ENCODE measurements at regions not wholly inside any gene's neighbourhood (a gene's known extent, or its start where the extent isn't known, plus 50 kb on each side); places are given as distances from the start of the nearest gene placed in this dataset.

GRCh38 chr1:199843861-199844260, 183.6 kb upstream of the NR5A2 start:
- Histone ChIP-seq H4K20me1 (ENCODE audit: insufficient read depth, low read length) (no peaks in the 10 kb centered on the region), H3K4me3 (ENCODE audit: low read length) (no peak overlapping the region), H3K4me1 (ENCODE audit: low read length) (no peaks in the 10 kb centered on the region), H3K9me3 (ENCODE audit: insufficient read depth, low read length) (no peaks in the 10 kb centered on the region), H3K9ac (ENCODE audit: low read length) (no peak overlapping the region), H3K4me2 (ENCODE audit: low read length) (no peak overlapping the region), H3K27me3 (ENCODE audit: low read depth, low read length) (peaks cover 4% of the 10 kb centered on the region; the same call in 1 of the 2 replicates), H3K79me2 (ENCODE audit: low read length) (no peaks in the 10 kb centered on the region), H3K27ac (ENCODE audit: low read length) (no peak overlapping the region), H2AFZ (ENCODE audit: low read depth, low read length) (no peak overlapping the region), H3K36me3 (replicated peaks; ENCODE audit: low read depth, low read length) (no peaks in the 10 kb centered on the region)
- TF ChIP-seq CTCF (IDR thresholded peaks at IDR 0.05; ENCODE audit: low read depth, low read length) = no peak
- no peak for TF ChIP-seq EZH2phosphoT487 (IDR thresholded peaks at IDR 0.05; ENCODE audit: low read depth)

- H3K9ac ChIP-seq (ENCODE audit: low read length) = no peak overlapping the region
- no peaks in the 10 kb centered on the region for H3K9me3 ChIP-seq (ENCODE audit: insufficient read depth, low read length)
- H4K20me1 ChIP-seq (ENCODE audit: insufficient read depth, low read length) = no peaks in the 10 kb centered on the region
- no peak overlapping the region for H2AFZ ChIP-seq (ENCODE audit: low read depth, low read length)
- H3K4me2 ChIP-seq (ENCODE audit: low read length) = no peak overlapping the region
- H3K4me3 ChIP-seq (ENCODE audit: low read length) = no peak overlapping the region
- no peak overlapping the region for H3K27ac ChIP-seq (ENCODE audit: low read length)
- H3K79me2 ChIP-seq (ENCODE audit: low read length) = no peaks in the 10 kb centered on the region
- H3K4me1 ChIP-seq (ENCODE audit: low read length) = no peaks in the 10 kb centered on the region
- no peaks in the 10 kb centered on the region for H3K36me3 ChIP-seq (replicated peaks; ENCODE audit: low read depth, low read length)
- H3K27me3 ChIP-seq (ENCODE audit: low read depth, low read length) = peaks cover 4% of the 10 kb centered on the region; the same call in 1 of the 2 replicates
- TF ChIP-seq EZH2phosphoT487 (IDR thresholded peaks at IDR 0.05; ENCODE audit: low read depth) (no peak), CTCF (IDR thresholded peaks at IDR 0.05; ENCODE audit: low read depth, low read length) (no peak)
Observed at GRCh38 chr1:199847021-199847420, 180.5 kb upstream of the NR5A2 start.

GRCh38 chr1:199851439-199852140, 175.9 kb upstream of the NR5A2 start:
- H2AFZ ChIP-seq (ENCODE audit: low read depth, low read length) = no peak overlapping the region
- H3K4me2 ChIP-seq (ENCODE audit: low read length) = no peak overlapping the region
- no peaks in the 10 kb centered on the region for H4K20me1 ChIP-seq (ENCODE audit: insufficient read depth, low read length)
- TF ChIP-seq CTCF (IDR thresholded peaks at IDR 0.05; ENCODE audit: low read depth, low read length) = no peak
- TF ChIP-seq EZH2phosphoT487 (IDR thresholded peaks at IDR 0.05; ENCODE audit: low read depth) = no peak
- H3K9ac ChIP-seq (ENCODE audit: low read length) = no peak overlapping the region
- H3K4me3 ChIP-seq (ENCODE audit: low read length) = no peak overlapping the region
- H3K27ac ChIP-seq (ENCODE audit: low read length) = no peak overlapping the region
- no peaks in the 10 kb centered on the region for H3K79me2 ChIP-seq (ENCODE audit: low read length)
- peaks cover 8% of the 10 kb centered on the region; the same call in 1 of the 2 replicates for H3K27me3 ChIP-seq (ENCODE audit: low read depth, low read length)
- no peaks in the 10 kb centered on the region for H3K36me3 ChIP-seq (replicated peaks; ENCODE audit: low read depth, low read length)
- no peaks in the 10 kb centered on the region for H3K4me1 ChIP-seq (ENCODE audit: low read length)
- H3K9me3 ChIP-seq (ENCODE audit: insufficient read depth, low read length) = no peaks in the 10 kb centered on the region

GRCh38 chr1:199854686-199855321, 172.7 kb upstream of the NR5A2 start:
- TF ChIP-seq CTCF (IDR thresholded peaks at IDR 0.05; ENCODE audit: low read depth, low read length) (no peak), EZH2phosphoT487 (IDR thresholded peaks at IDR 0.05; ENCODE audit: low read depth) (no peak)
- Histone ChIP-seq H3K9me3 (ENCODE audit: insufficient read depth, low read length) (no peaks in the 10 kb centered on the region), H4K20me1 (ENCODE audit: insufficient read depth, low read length) (no peaks in the 10 kb centered on the region), H3K4me3 (ENCODE audit: low read length) (no peak overlapping the region), H3K4me2 (ENCODE audit: low read length) (no peak overlapping the region), H3K36me3 (replicated peaks; ENCODE audit: low read depth, low read length) (no peaks in the 10 kb centered on the region), H3K27me3 (ENCODE audit: low read depth, low read length) (peaks cover 21% of the 10 kb centered on the region), H3K79me2 (ENCODE audit: low read length) (no peaks in the 10 kb centered on the region), H3K9ac (ENCODE audit: low read length) (no peak overlapping the region), H3K27ac (ENCODE audit: low read length) (no peak overlapping the region), H2AFZ (ENCODE audit: low read depth, low read length) (no peak overlapping the region), H3K4me1 (ENCODE audit: low read length) (no peaks in the 10 kb centered on the region)

Data from OCI-LY3 (cell line).